ENCODE measurements at regions not wholly inside any gene's neighbourhood (a gene's known extent, or its start where the extent isn't known, plus 50 kb on each side); places are given as distances from the start of the nearest gene placed in this dataset.

DNA sequence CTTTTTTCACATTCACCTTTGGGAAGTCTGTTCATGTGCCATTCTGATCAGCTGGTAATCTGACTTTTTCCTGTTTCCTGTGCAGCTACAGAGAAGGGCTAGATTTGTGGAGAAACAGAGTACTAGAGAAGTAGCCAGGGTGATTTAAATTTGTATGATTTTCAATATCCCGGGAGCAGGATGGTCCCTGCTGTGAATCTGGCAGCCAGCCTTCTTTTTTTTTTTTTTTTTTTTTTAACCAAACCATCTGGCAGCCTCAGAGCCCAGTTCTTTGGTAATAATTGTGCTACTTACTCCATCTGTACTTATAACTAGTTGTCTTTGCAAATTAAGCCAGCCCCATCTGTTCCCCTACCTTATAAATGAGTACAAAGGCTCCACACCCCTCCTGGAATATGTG is 248.6 kb upstream of the DEPDC1 start:
- no peak overlapping the region for H3K27ac Mint-ChIP-seq
- H3K36me3 Mint-ChIP-seq (ENCODE audit: low read depth), result no peaks in the 10 kb centered on the region
- no peaks in the 10 kb centered on the region for H3K4me1 Mint-ChIP-seq (ENCODE audit: low read depth)
- H3K9me3 Mint-ChIP-seq, result peaks cover 35% of the 10 kb centered on the region
- no peak for DNase-seq
- no peak overlapping the region for H3K4me3 Mint-ChIP-seq
- TF ChIP-seq, protein P1, sequence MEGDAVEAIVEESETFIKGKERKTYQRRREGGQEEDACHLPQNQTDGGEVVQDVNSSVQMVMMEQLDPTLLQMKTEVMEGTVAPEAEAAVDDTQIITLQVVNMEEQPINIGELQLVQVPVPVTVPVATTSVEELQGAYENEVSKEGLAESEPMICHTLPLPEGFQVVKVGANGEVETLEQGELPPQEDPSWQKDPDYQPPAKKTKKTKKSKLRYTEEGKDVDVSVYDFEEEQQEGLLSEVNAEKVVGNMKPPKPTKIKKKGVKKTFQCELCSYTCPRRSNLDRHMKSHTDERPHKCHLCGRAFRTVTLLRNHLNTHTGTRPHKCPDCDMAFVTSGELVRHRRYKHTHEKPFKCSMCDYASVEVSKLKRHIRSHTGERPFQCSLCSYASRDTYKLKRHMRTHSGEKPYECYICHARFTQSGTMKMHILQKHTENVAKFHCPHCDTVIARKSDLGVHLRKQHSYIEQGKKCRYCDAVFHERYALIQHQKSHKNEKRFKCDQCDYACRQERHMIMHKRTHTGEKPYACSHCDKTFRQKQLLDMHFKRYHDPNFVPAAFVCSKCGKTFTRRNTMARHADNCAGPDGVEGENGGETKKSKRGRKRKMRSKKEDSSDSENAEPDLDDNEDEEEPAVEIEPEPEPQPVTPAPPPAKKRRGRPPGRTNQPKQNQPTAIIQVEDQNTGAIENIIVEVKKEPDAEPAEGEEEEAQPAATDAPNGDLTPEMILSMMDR (IDR thresholded peaks at IDR 0.05), result no peak
- no peaks in the 10 kb centered on the region for H3K27me3 Mint-ChIP-seq (ENCODE audit: insufficient read depth)

DNA sequence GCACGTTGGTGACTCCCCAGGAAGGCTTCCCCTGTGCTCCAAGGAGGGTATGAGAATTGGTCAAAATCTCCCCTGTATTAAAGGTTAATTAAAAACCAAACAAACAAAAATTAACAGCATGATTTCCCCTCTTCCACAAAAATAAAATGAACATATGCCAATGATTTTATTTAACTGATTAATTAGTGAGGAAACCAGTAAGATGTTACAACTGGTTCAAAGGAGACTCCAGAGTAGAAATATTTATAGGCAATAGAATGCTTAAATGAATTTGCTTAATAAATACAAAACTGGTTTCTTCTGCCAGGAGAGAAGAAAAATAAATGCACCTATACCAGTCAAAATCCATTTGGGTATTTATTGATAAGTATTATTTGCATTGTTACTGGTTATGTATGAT is 249.5 kb upstream of the DEPDC1 start:
- TF ChIP-seq, protein P1 (IDR thresholded peaks at IDR 0.05), result no peak
- H3K27me3 Mint-ChIP-seq (ENCODE audit: insufficient read depth), result no peaks in the 10 kb centered on the region
- no peak overlapping the region for H3K4me3 Mint-ChIP-seq
- peaks cover 28% of the 10 kb centered on the region for H3K9me3 Mint-ChIP-seq
- no peaks in the 10 kb centered on the region for H3K4me1 Mint-ChIP-seq (ENCODE audit: low read depth)
- no peak for DNase-seq
- no peaks in the 10 kb centered on the region for H3K36me3 Mint-ChIP-seq (ENCODE audit: low read depth)
- H3K27ac Mint-ChIP-seq, result no peak overlapping the region

DNA sequence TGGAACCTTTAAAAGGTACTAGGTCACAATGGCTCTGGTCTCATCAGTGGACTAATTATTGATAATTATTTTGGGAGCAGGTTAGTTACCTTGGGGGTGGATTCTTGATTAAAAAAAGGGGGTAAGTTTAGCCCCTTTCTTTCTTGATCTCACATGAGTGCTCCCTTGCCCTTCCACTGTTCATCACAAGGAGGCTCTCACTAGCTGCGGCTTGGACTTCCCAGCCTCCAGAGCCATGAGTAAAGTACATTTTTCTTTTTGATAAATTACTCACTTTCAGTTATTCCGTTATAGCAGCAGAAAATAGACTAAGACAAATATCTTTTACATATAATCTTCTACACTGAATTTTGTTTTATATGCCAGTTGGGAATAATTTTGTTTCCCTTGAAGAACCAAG is 254.8 kb upstream of the DEPDC1 start:
- H3K4me3 Mint-ChIP-seq, result no peak overlapping the region
- H3K36me3 Mint-ChIP-seq (ENCODE audit: low read depth), result no peaks in the 10 kb centered on the region
- TF ChIP-seq, protein P1 (IDR thresholded peaks at IDR 0.05), result no peak
- H3K27me3 Mint-ChIP-seq (ENCODE audit: insufficient read depth), result no peaks in the 10 kb centered on the region
- H3K9me3 Mint-ChIP-seq, result peaks cover 28% of the 10 kb centered on the region
- DNase-seq, result no peak
- no peaks in the 10 kb centered on the region for H3K4me1 Mint-ChIP-seq (ENCODE audit: low read depth)
- no peak overlapping the region for H3K27ac Mint-ChIP-seq

DNA sequence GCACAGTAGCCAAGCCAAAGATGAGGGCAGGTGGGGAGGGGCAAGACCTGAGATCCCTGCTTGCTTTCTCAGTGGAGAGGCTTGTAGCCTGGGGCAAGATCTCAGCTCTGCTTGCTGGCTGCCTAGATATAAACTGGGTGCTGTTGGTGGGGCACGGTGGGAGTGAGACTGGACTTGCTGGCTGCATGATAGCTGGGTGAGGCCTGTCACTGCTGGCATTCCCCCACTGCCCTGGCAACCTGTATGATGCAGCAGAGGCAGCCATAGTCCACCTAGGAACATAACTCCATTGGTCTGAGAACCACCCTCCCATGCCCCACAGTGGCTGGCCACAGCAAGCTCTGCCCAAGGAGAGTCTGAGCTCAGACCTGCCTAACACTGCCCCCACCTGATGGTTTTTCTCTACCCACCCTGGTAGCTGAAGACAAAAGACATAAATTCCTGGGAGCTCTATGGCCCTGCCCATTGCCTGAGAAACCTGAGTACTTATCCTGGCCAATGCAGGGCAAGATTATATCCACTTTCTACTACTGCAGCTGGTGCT is 261.9 kb upstream of the DEPDC1 start:
- no peaks in the 10 kb centered on the region for H3K36me3 Mint-ChIP-seq (ENCODE audit: low read depth)
- H3K4me3 Mint-ChIP-seq, result no peak overlapping the region
- H3K4me1 Mint-ChIP-seq (ENCODE audit: low read depth), result no peaks in the 10 kb centered on the region
- H3K27me3 Mint-ChIP-seq (ENCODE audit: insufficient read depth), result no peaks in the 10 kb centered on the region
- DNase-seq, result no peak
- TF ChIP-seq, protein P1 (IDR thresholded peaks at IDR 0.05), result no peak
- H3K27ac Mint-ChIP-seq, result no peak overlapping the region
- peaks cover 53% of the 10 kb centered on the region for H3K9me3 Mint-ChIP-seq

DNA sequence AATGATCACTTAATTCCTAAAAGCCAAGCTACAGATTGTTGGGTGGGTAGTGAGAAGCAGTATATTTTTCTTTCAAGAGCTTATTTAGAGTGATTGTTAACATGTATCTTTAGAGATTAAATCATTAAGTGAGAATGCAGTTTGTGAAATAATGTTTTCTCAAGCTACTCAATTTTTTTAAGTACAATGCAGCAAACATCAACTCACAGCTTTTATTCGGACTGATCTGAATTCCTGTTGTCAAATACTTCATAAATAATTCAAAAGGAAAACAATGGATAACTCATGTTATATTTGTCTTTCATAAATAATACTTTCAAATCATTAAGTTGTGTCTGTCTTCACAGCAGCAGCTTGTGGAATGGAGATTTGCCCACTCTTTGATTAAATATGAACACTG is 271.1 kb upstream of the DEPDC1 start:
- TF ChIP-seq, protein P1 (IDR thresholded peaks at IDR 0.05), result no peak
- Mint-ChIP-seq H3K4me3 (no peak overlapping the region), H3K27me3 (ENCODE audit: insufficient read depth) (no peaks in the 10 kb centered on the region), H3K9me3 (peaks cover 37% of the 10 kb centered on the region), H3K36me3 (ENCODE audit: low read depth) (no peaks in the 10 kb centered on the region), H3K4me1 (ENCODE audit: low read depth) (no peaks in the 10 kb centered on the region), H3K27ac (no peak overlapping the region)
- DNase-seq, result no peak

DNA sequence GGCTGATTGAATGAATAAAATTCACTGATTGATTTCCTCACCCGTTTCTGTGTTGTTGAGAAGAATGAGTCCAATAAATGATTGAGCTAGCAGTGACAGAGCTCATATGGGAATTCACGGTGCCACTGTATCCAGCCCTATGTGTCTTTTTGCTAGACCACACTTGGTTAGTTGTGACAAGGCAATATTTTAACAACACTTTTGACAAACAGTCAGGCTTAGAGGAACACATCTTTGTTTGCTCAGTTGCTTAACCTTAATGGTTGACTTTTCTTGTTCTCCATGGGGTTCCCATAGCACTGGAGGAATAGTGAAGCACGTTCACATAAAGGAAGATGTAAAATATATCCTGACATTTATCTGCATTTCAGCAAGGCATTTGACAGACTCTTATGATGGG is 273.9 kb upstream of the DEPDC1 start:
- H3K27me3 Mint-ChIP-seq (ENCODE audit: insufficient read depth), result no peaks in the 10 kb centered on the region
- H3K36me3 Mint-ChIP-seq (ENCODE audit: low read depth), result no peaks in the 10 kb centered on the region
- H3K4me1 Mint-ChIP-seq (ENCODE audit: low read depth), result no peaks in the 10 kb centered on the region
- no peak overlapping the region for H3K4me3 Mint-ChIP-seq
- DNase-seq, result no peak
- TF ChIP-seq, protein P1 (IDR thresholded peaks at IDR 0.05), result no peak
- H3K27ac Mint-ChIP-seq, result no peak overlapping the region
- peaks cover 35% of the 10 kb centered on the region for H3K9me3 Mint-ChIP-seq
